ENCODE measurements at regions not wholly inside any gene's neighbourhood (a gene's known extent, or its start where the extent isn't known, plus 50 kb on each side); places are given as distances from the start of the nearest gene placed in this dataset.

DNA sequence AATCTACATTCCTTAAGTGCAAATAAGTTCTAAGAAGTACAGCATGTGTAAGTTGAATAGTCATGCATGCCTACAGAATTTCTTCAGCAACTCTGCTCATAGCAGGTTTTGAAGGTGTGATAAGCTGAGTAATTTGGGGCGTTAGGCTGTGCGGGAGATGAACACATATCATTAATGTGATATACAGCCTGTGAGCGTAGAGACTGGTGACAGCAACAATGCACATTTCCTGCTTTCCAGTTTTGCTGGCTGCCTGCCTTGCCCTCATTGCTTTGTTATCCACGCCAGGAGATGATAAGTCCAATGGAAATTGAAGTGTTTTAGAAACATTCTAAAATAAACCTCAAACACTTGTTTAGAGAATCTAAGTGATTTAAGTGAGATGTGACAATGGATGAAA lies 1709.4 kb downstream of the ARAP2 start:
- TF ChIP-seq, protein P1, sequence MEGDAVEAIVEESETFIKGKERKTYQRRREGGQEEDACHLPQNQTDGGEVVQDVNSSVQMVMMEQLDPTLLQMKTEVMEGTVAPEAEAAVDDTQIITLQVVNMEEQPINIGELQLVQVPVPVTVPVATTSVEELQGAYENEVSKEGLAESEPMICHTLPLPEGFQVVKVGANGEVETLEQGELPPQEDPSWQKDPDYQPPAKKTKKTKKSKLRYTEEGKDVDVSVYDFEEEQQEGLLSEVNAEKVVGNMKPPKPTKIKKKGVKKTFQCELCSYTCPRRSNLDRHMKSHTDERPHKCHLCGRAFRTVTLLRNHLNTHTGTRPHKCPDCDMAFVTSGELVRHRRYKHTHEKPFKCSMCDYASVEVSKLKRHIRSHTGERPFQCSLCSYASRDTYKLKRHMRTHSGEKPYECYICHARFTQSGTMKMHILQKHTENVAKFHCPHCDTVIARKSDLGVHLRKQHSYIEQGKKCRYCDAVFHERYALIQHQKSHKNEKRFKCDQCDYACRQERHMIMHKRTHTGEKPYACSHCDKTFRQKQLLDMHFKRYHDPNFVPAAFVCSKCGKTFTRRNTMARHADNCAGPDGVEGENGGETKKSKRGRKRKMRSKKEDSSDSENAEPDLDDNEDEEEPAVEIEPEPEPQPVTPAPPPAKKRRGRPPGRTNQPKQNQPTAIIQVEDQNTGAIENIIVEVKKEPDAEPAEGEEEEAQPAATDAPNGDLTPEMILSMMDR (IDR thresholded peaks at IDR 0.05; ENCODE audit: borderline replicate concordance, insufficient read depth, low read depth, low read length), result no peak

DNA sequence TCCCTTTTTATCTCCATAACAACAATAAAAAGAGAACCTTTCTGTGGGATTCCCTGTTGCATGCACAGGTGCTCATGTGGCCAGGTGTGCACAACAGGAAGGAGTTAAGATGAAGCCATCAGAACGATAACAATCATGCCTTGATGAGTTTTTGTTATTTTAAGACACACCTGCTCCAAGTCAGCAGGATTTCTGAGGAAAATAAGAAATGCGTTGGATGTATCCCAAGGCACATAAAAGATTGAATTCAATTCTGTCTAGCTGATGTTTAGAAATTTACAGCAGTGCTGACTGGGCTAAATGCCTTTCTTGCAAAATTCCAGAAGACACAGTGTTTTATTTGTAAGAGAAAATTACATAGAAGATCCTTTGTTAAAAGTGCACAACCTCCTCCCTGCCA lies 1678.2 kb downstream of the ARAP2 start:
- TF ChIP-seq, protein P1 (IDR thresholded peaks at IDR 0.05; ENCODE audit: borderline replicate concordance, insufficient read depth, low read depth, low read length), result no peak
- H3K4me3 ChIP-seq (ENCODE audit: low read depth, low read length), result no peak overlapping the region

More for the DNA sequence above, 1709.4 kb downstream of the ARAP2 start:
- no peak overlapping the region for H3K4me3 ChIP-seq (ENCODE audit: low read depth, low read length)

DNA sequence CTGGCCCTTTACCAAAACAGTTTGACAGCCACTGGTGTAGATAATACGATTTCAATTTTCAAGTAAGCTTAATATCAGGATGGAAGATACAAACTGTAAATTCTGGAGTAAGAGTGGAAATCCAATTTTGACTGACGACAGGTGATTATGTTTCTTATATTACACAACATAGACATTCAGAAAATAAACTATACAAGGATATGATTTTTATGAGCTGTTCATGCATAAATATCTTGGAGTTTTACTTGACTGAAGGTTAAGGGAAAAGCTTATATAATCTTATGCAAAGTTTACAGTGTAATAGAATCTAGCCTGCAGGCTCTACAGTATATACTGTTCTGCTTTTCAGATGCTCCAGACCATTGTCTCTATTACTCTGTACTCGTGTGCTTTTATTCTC lies 1672.3 kb downstream of the ARAP2 start:
- TF ChIP-seq, protein P1 (IDR thresholded peaks at IDR 0.05; ENCODE audit: borderline replicate concordance, insufficient read depth, low read depth, low read length), result no peak
- no peak overlapping the region for H3K4me3 ChIP-seq (ENCODE audit: low read depth, low read length)

DNA sequence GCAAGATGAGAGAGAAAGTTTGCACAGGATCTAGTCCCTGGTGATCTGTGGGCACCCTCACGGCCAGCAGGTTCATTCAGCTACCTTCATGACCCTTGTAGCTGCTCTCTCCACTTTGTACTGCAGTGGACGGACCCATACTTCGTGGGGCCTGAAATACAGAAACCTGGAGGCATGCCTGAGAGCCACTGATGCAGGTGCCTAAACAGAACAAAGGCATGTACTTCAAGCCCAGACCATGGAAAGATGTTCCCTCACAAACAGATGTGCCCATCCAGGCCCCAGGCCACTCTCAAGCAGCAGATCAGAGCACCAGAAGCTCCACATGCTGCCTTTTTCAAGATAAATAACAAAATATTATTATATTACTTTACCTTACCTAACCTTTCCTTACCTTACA lies 1629.0 kb downstream of the ARAP2 start:
- no peak overlapping the region for H3K4me3 ChIP-seq (ENCODE audit: low read depth, low read length)
- TF ChIP-seq, protein P1 (IDR thresholded peaks at IDR 0.05; ENCODE audit: borderline replicate concordance, insufficient read depth, low read depth, low read length), result no peak

DNA sequence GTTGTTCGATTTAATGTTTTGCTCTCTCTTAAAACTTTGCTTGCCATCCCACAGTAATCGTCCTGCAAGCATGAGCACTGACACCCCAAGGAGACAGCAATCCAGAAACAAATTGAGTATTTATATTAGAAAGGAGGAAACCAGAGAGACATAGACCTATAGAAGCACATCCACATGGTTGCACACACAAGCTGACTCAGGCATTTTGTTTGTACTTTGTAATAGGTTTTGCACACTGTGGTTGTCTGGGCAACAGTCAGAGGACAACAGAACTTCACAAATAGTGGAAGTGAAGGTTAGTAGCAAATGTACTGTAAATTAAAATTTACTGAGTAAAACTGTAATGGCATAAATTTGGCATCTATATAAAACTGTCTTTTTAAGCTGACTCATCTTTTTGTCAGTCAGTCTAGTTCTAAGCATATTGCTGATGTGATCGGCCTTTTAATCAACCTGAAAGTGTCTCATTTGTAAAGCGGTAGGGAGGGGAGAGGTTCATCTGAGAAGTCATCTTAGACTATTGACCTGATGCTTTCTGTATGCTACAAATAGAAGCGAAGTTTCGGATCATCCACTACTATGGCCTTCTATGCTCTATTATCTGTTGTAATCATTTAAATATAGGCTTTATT lies 1624.7 kb downstream of the ARAP2 start:
- TF ChIP-seq, protein P1 (IDR thresholded peaks at IDR 0.05; ENCODE audit: borderline replicate concordance, insufficient read depth, low read depth, low read length), result no peak
- no peak overlapping the region for H3K4me3 ChIP-seq (ENCODE audit: low read depth, low read length)

DNA sequence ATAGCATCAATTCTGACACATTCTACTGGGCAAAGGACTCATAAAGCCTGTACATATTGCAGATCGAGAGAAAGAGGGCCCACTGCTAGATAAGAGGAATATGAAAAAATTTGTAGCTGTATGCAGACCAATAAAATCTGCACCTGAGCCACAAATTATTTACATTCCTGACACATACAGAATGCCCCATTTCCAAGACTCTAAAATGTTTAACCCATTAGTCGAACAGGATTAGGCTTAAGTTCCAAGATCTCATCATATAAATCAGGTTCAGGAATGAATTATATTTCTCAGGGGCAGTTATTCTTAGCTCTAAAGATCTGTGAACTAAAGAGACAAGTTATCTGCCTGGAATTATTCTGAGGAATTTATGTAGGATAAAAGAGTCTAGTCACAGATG lies 1615.8 kb downstream of the ARAP2 start:
- TF ChIP-seq, protein P1 (IDR thresholded peaks at IDR 0.05; ENCODE audit: borderline replicate concordance, insufficient read depth, low read depth, low read length), result no peak
- H3K4me3 ChIP-seq (ENCODE audit: low read depth, low read length), result no peak overlapping the region

DNA sequence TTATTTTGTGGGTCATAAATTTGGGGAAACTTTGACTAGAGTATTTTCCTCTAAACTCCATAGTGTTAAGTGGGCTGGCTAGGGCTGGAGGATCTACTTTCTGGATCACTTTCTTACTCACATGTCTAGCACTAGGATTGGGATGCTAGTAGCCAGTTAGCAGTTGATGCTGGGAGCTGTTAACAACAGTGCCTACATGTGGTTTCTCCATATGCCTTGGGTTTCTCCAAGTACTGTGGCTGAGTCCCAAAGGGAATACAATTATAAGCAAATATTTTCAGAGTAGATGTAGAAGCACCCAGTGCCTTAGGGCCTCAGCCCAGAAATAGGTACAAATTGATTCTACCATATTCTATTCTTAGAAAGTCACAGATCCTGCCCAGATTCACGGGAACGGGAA lies 1614.9 kb downstream of the ARAP2 start:
- TF ChIP-seq, protein P1 (IDR thresholded peaks at IDR 0.05; ENCODE audit: borderline replicate concordance, insufficient read depth, low read depth, low read length), result no peak

More for the DNA sequence above, 1614.9 kb downstream of the ARAP2 start:
- H3K4me3 ChIP-seq (ENCODE audit: low read depth, low read length), result no peak overlapping the region

Data from GM12875 (cell line).